ENCODE measurements at regions not wholly inside any gene's neighbourhood (a gene's known extent, or its start where the extent isn't known, plus 50 kb on each side); places are given as distances from the start of the nearest gene placed in this dataset.

- TF ChIP-seq CTCF (IDR thresholded peaks at IDR 0.05) (no peak), EZH2phosphoT487 (IDR thresholded peaks at IDR 0.05) (no peak)
Observed at GRCh38 chr20:12825226-12825595, 183.6 kb upstream of the SPTLC3 start.
